GM13976 (cell line): ENCODE measurements at regions not wholly inside any gene's neighbourhood (a gene's known extent, or its start where the extent isn't known, plus 50 kb on each side); places are given as distances from the start of the nearest gene placed in this dataset.

Experiments
- DNase-seq: peaks from one replicate; pipeline ENCODE4 v3.0.0; 2012; ENCODE audit warnings: low spot score
- CTCF ChIP-seq: IDR thresholded peaks from 2 replicates; pipeline ENCODE4 v1.5.1; 2012; ENCODE audit warnings: borderline replicate concordance, mild to moderate bottlenecking; ENCODE audit not compliant: insufficient read depth; ENCODE audit errors: extremely low read depth, missing control alignments, control extremely low read depth
- in situ Hi-C: fragments of 300-500 bp; cut with MboI; formaldehyde crosslinking; loops from one replicate; pipeline ENCODE4 v1.12.0; 2022; ENCODE audit warnings: low sequenced_read_pairs, mixed read lengths, inconsistent platforms; ENCODE audit not compliant: unreplicated experiment

GRCh38 chr12:46908236-46908935 lies 82.6 kb upstream of the SLC38A4 start:
- TF ChIP-seq CTCF, result no peak
- in situ Hi-C loops, result no loop called here
- no peak for DNase-seq

- no peak for DNase-seq
- no peak for TF ChIP-seq CTCF
- in situ Hi-C loops, result no loop called here
These were observed 83.3 kb upstream of the SLC38A4 start for GRCh38 chr12:46908936-46909635.

GRCh38 chr12:46910830-46911229 lies 85.0 kb upstream of the SLC38A4 start:
- no peak for DNase-seq
- no peak for TF ChIP-seq CTCF
- in situ Hi-C loops, result no loop called here

GRCh38 chr12:46914336-46914735 lies 88.5 kb upstream of the SLC38A4 start:
- no peak for TF ChIP-seq CTCF
- no peak for DNase-seq
- in situ Hi-C loops, result no loop called here

DNA sequence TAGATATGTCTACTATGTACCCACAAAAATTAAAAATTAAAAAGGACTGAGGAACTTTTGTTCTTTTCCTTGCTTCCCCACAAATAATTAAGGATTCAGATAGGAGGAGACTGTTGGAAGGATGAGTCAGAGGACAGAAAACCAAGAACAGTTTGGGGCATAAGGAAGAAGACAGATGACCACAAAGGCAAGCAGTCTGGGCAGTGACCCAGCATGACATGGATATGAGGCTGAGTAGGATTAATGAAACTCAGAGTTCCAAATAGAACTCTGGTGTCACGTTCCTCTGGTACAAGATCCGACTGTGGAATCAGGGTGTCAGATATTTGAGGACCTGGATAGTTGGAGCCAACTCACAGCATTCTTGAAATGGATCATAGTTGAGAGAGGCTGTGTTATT lies 89.3 kb upstream of the SLC38A4 start:
- no peak for DNase-seq
- in situ Hi-C loops, result no loop called here

DNA sequence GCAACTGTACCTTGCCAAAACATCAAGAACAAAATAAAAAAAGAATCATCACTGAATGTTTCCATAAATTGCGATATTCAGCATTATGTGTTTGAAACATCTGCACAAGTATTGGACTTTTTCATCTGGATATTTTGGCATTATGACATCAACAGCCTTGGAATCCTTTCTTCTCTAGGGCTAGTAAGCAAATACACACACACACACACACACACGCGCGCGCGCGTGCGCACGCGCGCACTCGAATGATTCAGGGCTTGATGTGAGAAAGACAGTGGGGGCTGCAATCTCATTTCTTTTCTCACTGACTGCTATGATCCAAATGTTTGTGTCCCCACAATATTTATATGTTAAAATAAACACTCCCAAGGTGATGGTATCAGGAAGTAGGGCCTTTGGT lies 90.0 kb upstream of the SLC38A4 start:
- in situ Hi-C loops, result no loop called here
- no peak for DNase-seq
- no peak for TF ChIP-seq CTCF

More for the DNA sequence above, 89.3 kb upstream of the SLC38A4 start:
- TF ChIP-seq CTCF, result no peak
